ENCODE measurements at regions not wholly inside any gene's neighbourhood (a gene's known extent, or its start where the extent isn't known, plus 50 kb on each side); places are given as distances from the start of the nearest gene placed in this dataset.

DNA sequence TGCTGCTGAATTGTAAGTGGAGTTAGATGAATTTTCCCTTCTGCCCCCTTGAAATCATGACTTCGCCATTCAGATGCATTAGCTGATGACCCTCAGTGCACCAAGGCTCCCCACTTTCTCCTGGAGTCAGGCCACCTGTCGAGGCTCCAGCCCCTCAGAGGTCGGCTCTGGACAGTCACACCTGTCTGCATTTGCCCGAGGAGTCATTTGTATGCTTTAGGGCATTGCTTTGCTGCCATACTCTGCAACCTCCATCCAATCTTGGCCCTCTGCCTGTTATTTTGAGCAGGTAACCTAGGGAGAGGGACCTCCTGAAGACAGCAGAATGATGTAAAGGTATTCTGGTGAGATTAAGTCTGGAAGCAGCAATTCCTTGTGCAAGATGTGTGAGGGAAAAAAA is 144.8 kb downstream of the MACROH2A1 start:
- Mint-ChIP-seq H3K4me1 (no peaks in the 10 kb centered on the region), H3K27ac (no peak overlapping the region), H3K27me3 (ENCODE audit: low read depth in 2 of 2) (peaks cover 3 to 16% of the 10 kb centered on the region in 2 donors), H3K9me3 (no peaks in the 10 kb centered on the region), H3K36me3 (no peaks in the 10 kb centered on the region), H3K4me3 (no peak overlapping the region)
- Histone ChIP-seq H3K36me3 (ENCODE audit: control insufficient read depth, insufficient read depth, low read length) (no peaks in the 10 kb centered on the region), H3K4me1 (ENCODE audit: control insufficient read depth, insufficient read depth, low read length) (no peaks in the 10 kb centered on the region), H3K27ac (ENCODE audit: low read length) (no peak overlapping the region), H3K4me3 (ENCODE audit: low read length) (no peak overlapping the region), H3K27me3 (ENCODE audit: control insufficient read depth, insufficient read depth, low read length) (no peaks in the 10 kb centered on the region), H3K9me3 (ENCODE audit: control insufficient read depth, insufficient read depth, low read length) (no peaks in the 10 kb centered on the region)
- WGBS (ENCODE audit: insufficient coverage), result 63% methylated on average over 4 of the region's 4 CpGs
- intact Hi-C loops (cut with micrococcal nuclease), result no loop called here
- DNase-seq (no peak), ATAC-seq (no peak)
- TF ChIP-seq, protein P1, sequence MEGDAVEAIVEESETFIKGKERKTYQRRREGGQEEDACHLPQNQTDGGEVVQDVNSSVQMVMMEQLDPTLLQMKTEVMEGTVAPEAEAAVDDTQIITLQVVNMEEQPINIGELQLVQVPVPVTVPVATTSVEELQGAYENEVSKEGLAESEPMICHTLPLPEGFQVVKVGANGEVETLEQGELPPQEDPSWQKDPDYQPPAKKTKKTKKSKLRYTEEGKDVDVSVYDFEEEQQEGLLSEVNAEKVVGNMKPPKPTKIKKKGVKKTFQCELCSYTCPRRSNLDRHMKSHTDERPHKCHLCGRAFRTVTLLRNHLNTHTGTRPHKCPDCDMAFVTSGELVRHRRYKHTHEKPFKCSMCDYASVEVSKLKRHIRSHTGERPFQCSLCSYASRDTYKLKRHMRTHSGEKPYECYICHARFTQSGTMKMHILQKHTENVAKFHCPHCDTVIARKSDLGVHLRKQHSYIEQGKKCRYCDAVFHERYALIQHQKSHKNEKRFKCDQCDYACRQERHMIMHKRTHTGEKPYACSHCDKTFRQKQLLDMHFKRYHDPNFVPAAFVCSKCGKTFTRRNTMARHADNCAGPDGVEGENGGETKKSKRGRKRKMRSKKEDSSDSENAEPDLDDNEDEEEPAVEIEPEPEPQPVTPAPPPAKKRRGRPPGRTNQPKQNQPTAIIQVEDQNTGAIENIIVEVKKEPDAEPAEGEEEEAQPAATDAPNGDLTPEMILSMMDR (IDR thresholded peaks at IDR 0.05), result no peak

DNA sequence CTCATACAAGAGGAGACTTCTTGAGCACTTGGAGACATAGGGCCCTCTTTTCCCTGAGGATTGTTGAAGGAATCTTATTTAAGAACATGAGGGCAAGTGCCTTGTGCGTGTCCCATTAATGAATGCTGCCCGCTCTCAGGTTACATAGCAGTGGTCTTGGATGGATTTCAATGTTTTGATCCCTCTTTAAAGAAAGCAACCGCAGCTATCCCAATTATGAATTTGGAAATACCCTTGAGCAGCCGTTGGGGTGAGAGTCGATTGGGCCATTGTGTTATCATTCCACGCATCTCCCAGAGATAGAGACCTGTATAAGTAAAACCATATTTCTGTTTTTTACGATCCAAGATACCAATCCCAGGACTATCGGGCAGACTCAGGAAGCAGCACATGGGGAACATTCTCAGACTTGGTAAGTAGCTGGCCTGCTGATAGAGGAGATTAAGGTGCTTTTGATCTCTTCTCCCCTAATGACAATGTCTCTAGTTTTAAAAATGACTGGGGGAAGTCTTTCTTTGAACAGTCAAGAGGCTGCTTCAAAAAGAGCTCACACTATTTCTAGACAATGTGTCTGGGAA is 145.3 kb downstream of the MACROH2A1 start:
- Histone ChIP-seq H3K4me1 (ENCODE audit: control insufficient read depth, insufficient read depth, low read length) (no peaks in the 10 kb centered on the region), H3K27me3 (ENCODE audit: control insufficient read depth, insufficient read depth, low read length) (no peaks in the 10 kb centered on the region), H3K4me3 (ENCODE audit: low read length) (no peak overlapping the region), H3K9me3 (ENCODE audit: control insufficient read depth, insufficient read depth, low read length) (no peaks in the 10 kb centered on the region), H3K36me3 (ENCODE audit: control insufficient read depth, insufficient read depth, low read length) (no peaks in the 10 kb centered on the region), H3K27ac (ENCODE audit: low read length) (no peak overlapping the region)
- WGBS (ENCODE audit: insufficient coverage), result 95% methylated on average over 8 of the region's 8 CpGs
- H3K4me3 Mint-ChIP-seq, result no peak overlapping the region
- DNase-seq, result no peak
- TF ChIP-seq, protein P1 (IDR thresholded peaks at IDR 0.05), result no peak
- no peaks in the 10 kb centered on the region for H3K4me1 Mint-ChIP-seq
- ATAC-seq, result no peak
- no peaks in the 10 kb centered on the region for H3K36me3 Mint-ChIP-seq
- peaks cover 4 to 16% of the 10 kb centered on the region in 2 donors for H3K27me3 Mint-ChIP-seq (ENCODE audit: low read depth in 2 of 2)
- intact Hi-C loops (cut with micrococcal nuclease), result no loop called here
- no peaks in the 10 kb centered on the region for H3K9me3 Mint-ChIP-seq
- no peak overlapping the region for H3K27ac Mint-ChIP-seq

GRCh38 chr5:135251093-135251492 is 147.9 kb downstream of the MACROH2A1 start:
- intact Hi-C loops (cut with micrococcal nuclease), result no loop called here
- 92% methylated on average over 7 of the region's 8 CpGs for WGBS (ENCODE audit: insufficient coverage)
- TF ChIP-seq, protein P1 (IDR thresholded peaks at IDR 0.05), result no peak
- DNase-seq (no peak), ATAC-seq (no peak)
- Mint-ChIP-seq H3K4me1 (no peaks in the 10 kb centered on the region), H3K4me3 (no peak overlapping the region), H3K9me3 (no peaks in the 10 kb centered on the region), H3K36me3 (no peaks in the 10 kb centered on the region), H3K27me3 (ENCODE audit: low read depth in 2 of 2) (peaks cover 1 to 6% of the 10 kb centered on the region in 2 donors), H3K27ac (no peak overlapping the region)
- no peaks in the 10 kb centered on the region for H3K27me3 ChIP-seq (ENCODE audit: control insufficient read depth, insufficient read depth, low read length)
- no peaks in the 10 kb centered on the region for H3K36me3 ChIP-seq (ENCODE audit: control insufficient read depth, insufficient read depth, low read length)
- H3K27ac ChIP-seq (ENCODE audit: low read length), result no peak overlapping the region
- H3K9me3 ChIP-seq (ENCODE audit: control insufficient read depth, insufficient read depth, low read length), result no peaks in the 10 kb centered on the region
- no peaks in the 10 kb centered on the region for H3K4me1 ChIP-seq (ENCODE audit: control insufficient read depth, insufficient read depth, low read length)
- no peak overlapping the region for H3K4me3 ChIP-seq (ENCODE audit: low read length)

GRCh38 chr5:135250671-135251070 is 148.4 kb downstream of the MACROH2A1 start:
- Histone ChIP-seq H3K27me3 (ENCODE audit: control insufficient read depth, insufficient read depth, low read length) (no peaks in the 10 kb centered on the region), H3K9me3 (ENCODE audit: control insufficient read depth, insufficient read depth, low read length) (no peaks in the 10 kb centered on the region), H3K4me3 (ENCODE audit: low read length) (no peak overlapping the region), H3K36me3 (ENCODE audit: control insufficient read depth, insufficient read depth, low read length) (no peaks in the 10 kb centered on the region), H3K4me1 (ENCODE audit: control insufficient read depth, insufficient read depth, low read length) (no peaks in the 10 kb centered on the region), H3K27ac (ENCODE audit: low read length) (no peak overlapping the region)
- 85% methylated on average over 2 of the region's 4 CpGs for WGBS (ENCODE audit: insufficient coverage)
- TF ChIP-seq, protein P1 (IDR thresholded peaks at IDR 0.05), result no peak
- H3K4me3 Mint-ChIP-seq, result no peak overlapping the region
- no peak for ATAC-seq
- no peaks in the 10 kb centered on the region for H3K9me3 Mint-ChIP-seq
- peaks cover 0 to 6% of the 10 kb centered on the region in 2 donors for H3K27me3 Mint-ChIP-seq (ENCODE audit: low read depth in 2 of 2)
- no peaks in the 10 kb centered on the region for H3K36me3 Mint-ChIP-seq
- no peak for DNase-seq
- H3K27ac Mint-ChIP-seq, result no peak overlapping the region
- intact Hi-C loops (cut with micrococcal nuclease), result no loop called here
- H3K4me1 Mint-ChIP-seq, result no peaks in the 10 kb centered on the region
